Naive B cell (primary cell): ENCODE measurements at regions not wholly inside any gene's neighbourhood (a gene's known extent, or its start where the extent isn't known, plus 50 kb on each side); places are given as distances from the start of the nearest gene placed in this dataset.
A peak's percentile ranks its signal among the peaks of the same experiment; 100 is the strongest.
"Not testable (repeated sequence)": the region's sequence is repeated elsewhere in the genome, so short reads cannot be mapped to it uniquely, and the experiment has no call there.

Source experiments
- ATAC-seq, 2 donors: fragments of 150-1000 bp; cut with Tn5 transposase; 2 replicates each; pipeline ENCODE4 v1.10.0; 2021; ENCODE audit warnings: low read depth in 2 of 2, mild to moderate bottlenecking in 2 of 2, moderate library complexity in 2 of 2
- DNase-seq: peaks from one replicate; pipeline ENCODE4 v3.0.0; 2022
- H3K27ac Mint-ChIP-seq, 6 donors: one replicate each; pipeline ENCODE4 v1.8.0; 2020 to 2022; ENCODE audit warnings: mild to moderate bottlenecking in 6 of 6, mixed read lengths in 6 of 6, moderate library complexity in 5 of 6, inconsistent platforms in 2 of 6
- H3K27me3 Mint-ChIP-seq, 3 donors: one replicate each; pipeline ENCODE4 v1.8.0; 2021 to 2022; ENCODE audit warnings: mixed read lengths in 3 of 3, mild to moderate bottlenecking in 1 of 3
- H3K36me3 Mint-ChIP-seq, 2 donors: one replicate each; pipeline ENCODE4 v1.8.0; 2020 to 2022; ENCODE audit warnings: mixed read lengths in 2 of 2, inconsistent platforms in 1 of 2, mild to moderate bottlenecking in 1 of 2
- H3K4me1 Mint-ChIP-seq, 3 donors: one replicate each; pipeline ENCODE4 v1.8.0; 2020 to 2022; ENCODE audit warnings: mixed read lengths in 3 of 3, inconsistent platforms in 1 of 3, mild to moderate bottlenecking in 1 of 3, moderate library complexity in 1 of 3
- H3K4me3 Mint-ChIP-seq, 8 donors: one replicate each; pipeline ENCODE4 v1.8.0; 2020 to 2022; ENCODE audit warnings: mild to moderate bottlenecking in 8 of 8, mixed read lengths in 8 of 8, moderate library complexity in 8 of 8, inconsistent platforms in 2 of 8
- H3K9me3 Mint-ChIP-seq, 7 donors: one replicate each; pipeline ENCODE4 v1.8.0; 2020 to 2022; ENCODE audit warnings: mixed read lengths in 7 of 7, mild to moderate bottlenecking in 5 of 7, inconsistent platforms in 2 of 7, moderate library complexity in 1 of 7

DNA sequence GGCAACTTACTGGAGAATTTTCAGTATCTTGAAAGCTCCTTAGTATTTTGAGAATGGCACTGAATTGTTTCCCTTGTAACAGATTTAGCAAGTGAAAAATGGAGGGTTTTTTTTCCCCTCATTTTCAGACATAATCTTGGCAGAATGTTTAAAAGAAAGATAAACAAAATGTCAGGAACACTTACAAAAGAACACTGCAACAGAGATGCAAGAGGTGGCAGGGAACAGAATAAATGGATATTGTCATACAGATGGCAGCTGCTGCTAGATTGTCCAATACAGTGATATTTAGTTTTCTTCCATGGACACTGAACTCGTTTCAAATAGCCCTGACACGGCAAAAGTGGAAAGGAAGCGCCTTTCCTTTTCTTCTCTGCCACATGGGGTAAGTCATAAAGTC lies 76.9 kb upstream of the ZNF608 start:
- Mint-ChIP-seq H3K4me1 (peaks cover 9 to 15% (median 15%) of the 10 kb centered on the region in 3 donors), H3K9me3 (no peaks in the 10 kb centered on the region), H3K27me3 (no peaks in the 10 kb centered on the region), H3K4me3 (no peak overlapping the region), H3K27ac (no peak overlapping the region), H3K36me3 (no peaks in the 10 kb centered on the region)
- DNase-seq (no peak), ATAC-seq (no peak)

DNA sequence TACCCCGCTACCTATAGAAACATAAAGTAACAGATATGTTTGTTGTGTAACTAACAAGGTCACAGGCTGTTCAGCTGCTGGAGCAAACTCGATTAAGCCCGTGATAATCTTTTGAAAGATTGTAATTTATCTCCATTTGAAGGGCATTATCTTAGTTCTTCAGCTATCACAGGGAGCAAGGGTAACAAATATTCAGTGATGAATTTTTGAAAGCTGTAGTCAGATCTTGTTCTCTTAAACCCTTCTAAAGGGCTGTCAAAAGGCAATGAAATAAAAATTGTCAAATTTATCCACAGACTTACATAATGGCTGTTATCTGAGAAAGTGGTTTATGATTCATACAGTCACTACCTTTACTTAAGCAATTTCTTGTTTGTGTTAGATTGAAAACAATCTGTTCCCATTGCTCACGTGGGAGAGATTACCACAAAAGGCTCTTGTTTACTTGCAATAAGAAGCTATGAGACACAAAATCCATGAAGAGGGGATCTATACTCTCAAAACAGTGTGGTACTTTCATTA lies 78.3 kb upstream of the ZNF608 start:
- no peak for DNase-seq
- no peaks in the 10 kb centered on the region for H3K27me3 Mint-ChIP-seq
- no peak for ATAC-seq
- no peaks in the 10 kb centered on the region for H3K36me3 Mint-ChIP-seq
- H3K27ac Mint-ChIP-seq, result peak overlapping the region in 4 of 6 donors; percentile 18 to 61 (median 32)
- H3K9me3 Mint-ChIP-seq, result no peaks in the 10 kb centered on the region
- H3K4me3 Mint-ChIP-seq, result no peak overlapping the region
- H3K4me1 Mint-ChIP-seq, result peaks cover 13 to 15% (median 15%) of the 10 kb centered on the region in 3 donors

DNA sequence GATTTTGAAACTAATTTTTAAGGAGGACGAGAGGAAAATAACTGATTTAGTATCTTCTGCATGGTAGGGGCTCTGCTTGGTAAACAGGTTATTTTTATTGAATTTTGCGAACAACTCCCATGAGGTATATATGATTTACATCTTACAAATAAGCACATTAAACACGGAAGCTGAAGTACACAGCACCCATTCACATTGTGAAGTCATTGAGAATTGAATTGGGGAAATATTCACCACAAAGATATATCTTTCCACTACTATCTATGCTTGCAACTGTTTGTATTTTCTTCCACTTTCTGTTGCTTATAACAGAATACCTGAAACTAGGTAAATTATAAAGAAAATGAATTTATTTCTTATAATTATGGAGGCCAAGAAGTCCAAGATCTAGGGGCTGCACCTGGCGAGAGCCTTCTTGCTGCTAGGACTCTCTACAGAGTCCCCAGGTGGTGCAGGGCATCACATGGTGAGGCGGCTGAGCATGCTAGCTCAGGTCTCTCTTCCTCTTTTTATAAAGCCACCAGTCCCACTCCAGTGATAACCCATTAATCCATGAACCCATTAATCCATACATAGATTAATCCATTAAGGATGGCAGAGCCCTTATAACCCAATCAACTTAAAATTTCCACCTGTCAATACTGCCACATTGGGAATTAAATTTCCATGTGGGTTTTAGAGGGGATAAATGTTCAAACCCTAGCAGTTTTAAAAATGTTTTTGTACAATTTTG lies 79.0 kb upstream of the ZNF608 start:
- ATAC-seq (peak; percentile 98), DNase-seq (peak; percentile 74)
- H3K27me3 Mint-ChIP-seq, result no peaks in the 10 kb centered on the region
- no peaks in the 10 kb centered on the region for H3K9me3 Mint-ChIP-seq
- peak overlapping the region in 6 of 8 donors; percentile 5 to 76 (median 48) for H3K4me3 Mint-ChIP-seq
- peak overlapping the region; percentile 18 to 95 (median 69) for H3K27ac Mint-ChIP-seq
- H3K36me3 Mint-ChIP-seq, result no peaks in the 10 kb centered on the region
- peaks cover 13 to 20% (median 15%) of the 10 kb centered on the region in 3 donors for H3K4me1 Mint-ChIP-seq

DNA sequence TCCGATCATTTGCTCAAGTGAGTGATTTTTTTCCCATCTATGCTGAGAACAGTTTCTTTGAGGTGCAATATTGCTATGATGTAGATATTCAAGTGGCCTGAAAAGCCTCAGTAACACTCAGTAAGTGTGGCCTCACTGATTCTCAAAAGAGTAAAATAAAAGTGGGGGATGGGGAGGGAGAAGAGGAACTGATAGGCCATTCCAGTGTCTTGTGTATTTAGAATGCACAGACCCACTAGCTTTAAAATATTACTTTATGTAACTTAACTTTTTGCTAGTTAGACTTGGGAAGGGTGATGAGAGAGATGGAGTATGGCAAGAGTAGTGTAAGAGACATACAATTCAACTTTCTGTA lies 79.5 kb upstream of the ZNF608 start:
- Mint-ChIP-seq H3K27me3 (no peaks in the 10 kb centered on the region), H3K4me1 (peaks cover 13 to 24% (median 15%) of the 10 kb centered on the region in 3 donors), H3K36me3 (no peaks in the 10 kb centered on the region), H3K27ac (peak overlapping the region; percentile 61 to 95 (median 78)), H3K4me3 (peak overlapping the region in 6 of 8 donors; percentile 5 to 76 (median 31)), H3K9me3 (no peaks in the 10 kb centered on the region)
- no peak for DNase-seq
- ATAC-seq, result peak; percentile 46 to 47

DNA sequence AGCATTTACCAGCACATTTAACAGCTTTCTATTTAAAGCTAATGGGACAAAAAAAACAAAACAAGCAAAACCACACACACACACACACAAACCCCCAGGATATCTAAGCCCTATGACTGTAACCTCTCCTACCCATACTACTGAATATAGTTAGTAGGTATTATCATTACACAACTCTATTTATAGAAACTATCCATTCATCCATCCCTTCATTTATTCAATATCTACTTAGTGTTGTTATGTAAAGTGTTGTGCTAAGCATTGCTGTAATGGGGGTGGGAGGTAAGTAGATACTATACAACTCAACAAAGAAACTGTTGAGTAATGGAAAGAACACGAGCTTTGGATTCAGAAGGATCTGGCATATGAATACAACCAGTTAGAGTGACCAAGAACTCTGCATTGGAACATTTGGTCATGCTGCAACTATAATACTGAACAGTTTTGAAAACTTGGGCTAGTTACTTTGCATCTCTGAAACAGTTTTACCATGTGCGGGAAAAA lies 82.3 kb upstream of the ZNF608 start:
- no peak for ATAC-seq
- peaks cover 25 to 36% (median 27%) of the 10 kb centered on the region in 3 donors for H3K4me1 Mint-ChIP-seq
- no peaks in the 10 kb centered on the region for H3K27me3 Mint-ChIP-seq
- H3K36me3 Mint-ChIP-seq, result no peaks in the 10 kb centered on the region
- no peak overlapping the region for H3K4me3 Mint-ChIP-seq
- H3K27ac Mint-ChIP-seq, result no peak overlapping the region
- H3K9me3 Mint-ChIP-seq, result peaks cover 0 to 12% (median 7%) of the 10 kb centered on the region in 7 donors
- DNase-seq, result no peak

DNA sequence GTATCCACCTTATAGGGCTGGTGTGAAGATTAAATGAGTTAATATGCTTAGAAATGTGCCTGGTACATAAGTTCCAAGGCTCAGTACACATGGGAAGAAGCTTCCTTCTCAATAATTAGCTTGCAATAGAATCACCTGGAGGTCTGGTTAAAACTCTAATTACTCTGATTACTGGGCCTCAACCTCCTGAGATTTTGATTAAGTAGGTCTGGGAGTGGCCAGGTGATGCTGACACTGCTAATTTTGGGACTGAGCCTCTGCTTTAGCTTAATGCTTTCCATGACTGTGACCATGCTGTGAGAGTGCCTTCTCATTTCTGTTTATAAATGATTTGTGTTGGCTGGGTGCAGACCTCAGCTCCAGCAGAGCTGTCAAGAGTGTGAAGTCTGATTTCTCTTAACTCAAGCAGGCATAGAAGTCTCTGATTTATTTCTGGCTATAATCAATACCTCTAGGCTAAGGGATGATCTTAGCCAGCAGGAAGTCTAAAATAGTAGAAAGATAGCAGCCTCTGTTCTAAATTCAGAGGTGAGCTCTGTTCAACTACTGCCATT lies 85.3 kb upstream of the ZNF608 start:
- DNase-seq (no peak), ATAC-seq (no peak)
- Mint-ChIP-seq H3K27me3 (no peaks in the 10 kb centered on the region), H3K36me3 (peaks cover 0 to 5% of the 10 kb centered on the region in 2 donors), H3K27ac (no peak overlapping the region), H3K9me3 (peaks cover 4 to 12% (median 7%) of the 10 kb centered on the region in 7 donors), H3K4me3 (peak overlapping the region in 1 of 8 donors; percentile 44), H3K4me1 (peaks cover 12 to 21% (median 17%) of the 10 kb centered on the region in 3 donors)

DNA sequence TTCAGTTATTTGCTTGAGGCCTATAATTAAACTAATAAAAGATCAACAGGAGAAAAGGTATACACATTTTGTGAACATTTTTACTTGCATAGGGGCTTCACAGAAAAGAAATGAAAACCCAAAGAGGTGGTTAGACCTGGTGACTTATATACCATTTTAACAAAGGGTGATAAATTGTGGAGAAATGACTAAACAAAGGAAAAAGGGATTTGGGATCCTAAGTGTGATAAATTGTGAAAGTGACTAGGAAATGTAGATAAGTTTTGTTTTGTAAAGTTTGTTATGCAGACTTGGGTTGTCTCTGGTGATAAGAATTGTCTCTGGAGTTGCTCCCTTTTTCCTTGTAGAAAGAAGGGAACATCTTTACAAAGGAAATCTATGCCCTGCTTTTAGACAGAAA lies 86.1 kb upstream of the ZNF608 start:
- DNase-seq (no peak), ATAC-seq (no peak)
- Mint-ChIP-seq H3K27me3 (no peaks in the 10 kb centered on the region), H3K9me3 (peaks cover 4 to 12% (median 7%) of the 10 kb centered on the region in 7 donors), H3K4me1 (peaks cover 12 to 21% (median 17%) of the 10 kb centered on the region in 3 donors), H3K27ac (no peak overlapping the region), H3K36me3 (peaks cover 0 to 5% of the 10 kb centered on the region in 2 donors), H3K4me3 (no peak overlapping the region)

DNA sequence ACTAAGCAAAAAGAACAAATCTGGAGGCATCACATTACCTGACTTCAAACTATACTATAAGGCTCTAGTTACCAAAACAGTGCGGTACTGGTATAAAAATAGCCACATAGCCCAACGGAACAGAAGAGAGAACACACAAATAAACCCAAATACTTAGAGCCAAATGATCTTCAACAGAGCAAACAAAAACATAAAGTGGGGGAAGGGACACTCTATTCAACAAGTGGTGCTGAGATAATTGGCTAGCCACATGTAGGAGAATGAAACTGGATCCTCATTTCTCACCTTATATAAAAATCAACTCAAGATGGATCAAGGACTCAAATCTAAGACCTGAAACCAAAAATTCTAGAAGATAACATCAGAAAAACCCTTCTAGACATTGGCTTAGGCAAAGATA lies 89.9 kb upstream of the ZNF608 start:
- H3K36me3 Mint-ChIP-seq, H3K27ac Mint-ChIP-seq, ATAC-seq, H3K4me3 Mint-ChIP-seq, H3K27me3 Mint-ChIP-seq, DNase-seq: not testable (repeated sequence)
- Mint-ChIP-seq H3K4me1 (peaks cover 9 to 12% (median 10%) of the 10 kb centered on the region in 3 donors), H3K9me3 (peaks cover 4 to 12% (median 7%) of the 10 kb centered on the region in 7 donors)

DNA sequence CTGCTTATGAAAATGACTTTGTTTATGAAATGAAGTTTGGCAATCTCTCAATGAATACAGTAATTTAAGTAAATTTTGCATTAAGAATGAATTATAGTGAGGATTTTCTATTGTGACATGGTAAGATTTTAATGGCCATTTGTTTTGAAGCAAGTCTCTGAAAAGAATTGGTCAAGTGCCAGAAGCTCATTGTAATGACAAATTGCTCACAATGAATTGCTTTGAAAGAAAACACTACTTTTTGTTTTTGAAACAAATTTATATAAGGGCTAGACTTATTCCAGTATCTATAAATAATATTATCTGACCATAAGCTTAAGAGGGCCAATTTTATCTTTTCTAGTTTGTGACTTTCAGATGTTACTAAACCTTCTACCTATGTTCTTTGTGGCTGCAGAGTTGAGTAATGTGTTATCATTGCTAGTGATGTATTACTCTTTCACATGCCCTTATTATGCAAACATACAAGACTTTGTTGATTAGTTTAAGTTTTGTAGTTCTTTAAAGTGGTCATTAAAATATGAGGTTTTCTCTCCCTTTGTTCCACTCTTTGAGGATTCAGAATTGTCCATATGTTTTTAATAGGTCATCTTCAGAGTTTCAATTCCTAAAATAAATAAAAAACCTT lies 93.0 kb upstream of the ZNF608 start:
- no peak overlapping the region for H3K4me3 Mint-ChIP-seq
- H3K9me3 Mint-ChIP-seq, result peaks cover 0 to 4% (median 0%) of the 10 kb centered on the region in 7 donors
- ATAC-seq (no peak), DNase-seq (no peak)
- no peaks in the 10 kb centered on the region for H3K4me1 Mint-ChIP-seq
- peaks cover 0 to 5% of the 10 kb centered on the region in 2 donors for H3K36me3 Mint-ChIP-seq
- no peak overlapping the region for H3K27ac Mint-ChIP-seq
- peaks cover 0 to 4% (median 0%) of the 10 kb centered on the region in 3 donors for H3K27me3 Mint-ChIP-seq

DNA sequence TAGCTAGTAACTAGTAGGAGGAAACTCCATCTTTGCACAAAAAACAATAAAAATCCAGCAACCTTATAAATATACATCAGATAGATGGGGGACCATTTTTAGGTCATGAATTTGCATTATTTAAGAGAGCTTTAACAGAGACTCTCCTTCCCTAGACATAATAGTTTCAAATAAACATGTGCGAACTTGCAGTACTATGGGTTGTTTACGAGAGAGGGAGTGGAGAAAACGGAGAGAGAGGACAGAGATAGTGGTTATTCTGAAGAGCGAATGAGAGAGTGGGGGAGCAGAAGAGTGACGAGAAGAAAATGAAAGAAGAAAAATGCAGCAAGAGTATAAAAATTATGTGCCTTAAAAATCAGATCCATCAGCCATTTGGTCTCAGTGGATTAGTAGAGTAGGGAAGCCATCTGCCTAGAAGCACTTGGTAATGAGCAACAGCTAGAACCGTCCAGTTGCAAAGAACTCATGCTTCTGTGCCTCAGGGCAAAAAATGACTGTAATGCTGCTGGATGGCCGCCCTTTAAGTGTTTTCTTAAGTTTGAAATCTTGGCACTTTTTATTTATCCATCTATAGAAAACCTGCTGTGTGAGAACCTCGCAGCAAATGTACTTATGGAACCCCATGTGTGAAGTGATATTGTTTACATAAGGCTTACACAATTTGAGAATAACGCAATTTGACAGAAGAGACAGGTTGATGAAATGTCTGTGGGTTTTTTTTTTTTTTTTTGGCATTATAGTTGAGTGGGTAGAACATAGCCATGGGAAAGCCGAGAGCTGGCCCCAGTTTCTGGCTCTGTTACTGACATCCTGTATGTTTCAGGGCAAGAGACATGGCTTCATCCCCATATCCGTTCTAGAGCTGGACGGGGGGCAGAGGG lies 95.6 kb upstream of the ZNF608 start:
- peaks cover 0 to 6% (median 4%) of the 10 kb centered on the region in 3 donors for H3K27me3 Mint-ChIP-seq
- no peak for DNase-seq
- ATAC-seq, result no peak
- H3K4me3 Mint-ChIP-seq, result no peak overlapping the region
- peaks cover 0 to 3% of the 10 kb centered on the region in 2 donors for H3K36me3 Mint-ChIP-seq
- H3K27ac Mint-ChIP-seq, result peak overlapping the region in 1 of 6 donors; percentile 44
- H3K4me1 Mint-ChIP-seq, result peaks cover 0 to 5% (median 0%) of the 10 kb centered on the region in 3 donors
- H3K9me3 Mint-ChIP-seq, result peaks cover 0 to 3% (median 0%) of the 10 kb centered on the region in 7 donors

DNA sequence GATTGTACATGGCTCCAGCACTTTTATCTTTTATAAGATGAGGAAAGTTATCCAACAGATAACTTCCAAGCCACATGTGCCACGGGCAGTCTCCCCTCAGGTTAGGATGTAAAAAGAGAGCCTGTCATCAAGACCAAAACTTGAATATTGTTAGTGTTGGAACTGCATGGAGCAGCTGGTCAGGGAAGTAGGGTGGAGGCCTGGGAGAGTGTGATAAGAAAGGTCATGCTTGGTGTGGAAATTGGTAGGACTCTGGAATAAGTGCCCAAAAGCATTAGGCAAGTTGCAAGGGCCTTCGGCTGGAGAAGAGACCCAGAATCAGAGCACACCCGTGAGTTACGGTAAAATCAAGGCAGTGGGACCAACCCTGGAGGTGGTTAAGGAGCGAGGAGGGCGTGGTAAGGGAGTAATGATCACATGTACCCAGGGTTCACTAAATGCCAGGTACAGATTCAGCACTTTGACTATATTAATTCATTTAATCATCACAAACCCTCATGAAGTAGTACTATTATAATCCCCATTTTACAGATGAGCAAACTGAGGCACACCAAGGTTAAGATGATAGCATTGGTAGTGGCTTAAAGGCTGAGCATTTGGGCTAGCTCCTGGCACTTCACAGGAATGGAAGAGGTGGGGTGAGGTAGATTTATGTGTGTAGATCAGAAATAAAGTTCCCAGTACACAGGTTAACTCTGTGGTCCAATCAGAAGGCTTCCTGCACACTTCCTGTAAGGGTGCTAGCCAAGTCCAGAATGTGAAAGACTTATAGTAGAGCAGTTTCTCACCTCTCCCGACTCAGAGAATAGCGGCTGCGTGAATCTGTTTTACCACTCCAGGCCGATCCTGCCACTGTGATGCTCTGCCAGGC lies 96.5 kb upstream of the ZNF608 start:
- no peak for ATAC-seq
- Mint-ChIP-seq H3K27me3 (peaks cover 0 to 6% (median 4%) of the 10 kb centered on the region in 3 donors), H3K36me3 (peaks cover 0 to 3% of the 10 kb centered on the region in 2 donors), H3K9me3 (peaks cover 0 to 3% (median 0%) of the 10 kb centered on the region in 7 donors), H3K4me3 (peak overlapping the region in 1 of 8 donors; percentile 34), H3K27ac (no peak overlapping the region), H3K4me1 (peaks cover 0 to 5% (median 0%) of the 10 kb centered on the region in 3 donors)
- DNase-seq, result no peak

DNA sequence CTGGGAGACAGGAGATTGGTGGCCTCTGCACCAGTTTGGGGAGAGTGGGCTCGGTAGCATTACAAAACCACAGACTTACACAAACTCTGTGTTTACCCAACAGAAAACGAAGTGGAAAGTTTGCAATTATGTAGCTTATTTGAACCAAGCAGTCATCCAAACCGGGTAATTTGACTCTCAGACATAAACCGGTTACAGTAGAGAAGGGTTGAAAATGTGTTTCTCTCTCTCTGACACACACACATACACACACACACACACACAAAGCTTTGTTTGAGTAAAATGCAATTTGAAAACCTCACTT lies 97.1 kb upstream of the ZNF608 start:
- Mint-ChIP-seq H3K4me1 (peaks cover 3 to 7% (median 3%) of the 10 kb centered on the region in 3 donors), H3K4me3 (no peak overlapping the region), H3K27ac (no peak overlapping the region), H3K9me3 (peaks cover 0 to 3% (median 0%) of the 10 kb centered on the region in 7 donors), H3K27me3 (peaks cover 0 to 6% (median 4%) of the 10 kb centered on the region in 3 donors), H3K36me3 (peaks cover 0 to 3% of the 10 kb centered on the region in 2 donors)
- DNase-seq, result no peak
- ATAC-seq, result no peak
